ENCODE measurements at regions not wholly inside any gene's neighbourhood (a gene's known extent, or its start where the extent isn't known, plus 50 kb on each side); places are given as distances from the start of the nearest gene placed in this dataset.

DNA sequence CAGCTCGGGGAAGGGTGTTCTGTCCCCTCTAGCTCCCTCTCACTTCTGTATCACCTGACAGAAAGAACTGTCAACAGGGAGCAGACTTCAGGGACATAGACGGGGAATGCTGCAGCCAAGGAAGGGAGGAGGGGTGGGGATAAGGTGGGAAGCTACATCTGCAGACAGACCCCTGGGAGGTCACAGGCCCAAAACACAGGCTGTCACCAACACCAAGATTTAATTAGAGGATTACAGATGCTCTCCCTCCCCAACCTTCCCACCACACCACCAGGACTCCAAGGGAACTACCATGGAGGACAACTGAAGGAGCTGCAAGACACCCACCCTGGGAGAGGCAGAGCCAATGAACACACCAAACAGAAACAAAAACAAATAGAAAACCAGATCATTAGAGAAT is 425.2 kb upstream of the VSTM2A start:
- Histone ChIP-seq H3K4me3 (ENCODE audit: low read length) (no peak overlapping the region), H3K36me3 (ENCODE audit: control insufficient read depth, insufficient read depth, low read length, severe bottlenecking) (no peaks in the 10 kb centered on the region), H3K9me3 (ENCODE audit: control insufficient read depth, low read length) (no peaks in the 10 kb centered on the region), H3K9ac (ENCODE audit: low read length) (no peak overlapping the region), H3K27me3 (replicated peaks; ENCODE audit: control insufficient read depth, insufficient read depth, low read length) (no peaks in the 10 kb centered on the region), H3K4me1 (ENCODE audit: control insufficient read depth, insufficient read depth, low read length) (no peaks in the 10 kb centered on the region)
- no peak for DNase-seq (ENCODE audit: low read depth)

DNA sequence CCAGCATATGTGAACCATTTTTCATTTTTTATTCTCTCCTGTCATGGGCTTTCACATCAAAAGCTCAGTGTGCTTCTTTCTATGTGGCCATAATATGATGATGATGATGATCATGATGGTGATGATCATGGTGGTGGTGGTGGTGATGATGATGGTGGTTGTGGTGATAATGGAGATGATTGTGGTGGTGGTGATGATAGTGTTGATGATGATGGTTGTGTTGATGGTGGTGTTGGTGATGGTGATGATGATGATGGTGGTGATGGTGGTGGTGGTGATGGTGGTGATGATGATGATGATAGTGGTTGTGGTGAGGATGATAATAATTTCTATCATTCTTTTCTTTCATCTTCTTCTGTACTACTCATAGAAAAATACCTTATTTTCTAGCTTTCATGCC is 413.1 kb upstream of the VSTM2A start:
- Histone ChIP-seq H3K9me3 (ENCODE audit: control insufficient read depth, low read length) (peaks cover 2% of the 10 kb centered on the region), H3K4me3 (ENCODE audit: low read length) (no peak overlapping the region), H3K27me3 (replicated peaks; ENCODE audit: control insufficient read depth, insufficient read depth, low read length) (no peaks in the 10 kb centered on the region), H3K4me1 (ENCODE audit: control insufficient read depth, insufficient read depth, low read length) (no peaks in the 10 kb centered on the region), H3K9ac (ENCODE audit: low read length) (no peak overlapping the region), H3K36me3 (ENCODE audit: control insufficient read depth, insufficient read depth, low read length, severe bottlenecking) (no peaks in the 10 kb centered on the region)
- no peak for DNase-seq (ENCODE audit: low read depth)

DNA sequence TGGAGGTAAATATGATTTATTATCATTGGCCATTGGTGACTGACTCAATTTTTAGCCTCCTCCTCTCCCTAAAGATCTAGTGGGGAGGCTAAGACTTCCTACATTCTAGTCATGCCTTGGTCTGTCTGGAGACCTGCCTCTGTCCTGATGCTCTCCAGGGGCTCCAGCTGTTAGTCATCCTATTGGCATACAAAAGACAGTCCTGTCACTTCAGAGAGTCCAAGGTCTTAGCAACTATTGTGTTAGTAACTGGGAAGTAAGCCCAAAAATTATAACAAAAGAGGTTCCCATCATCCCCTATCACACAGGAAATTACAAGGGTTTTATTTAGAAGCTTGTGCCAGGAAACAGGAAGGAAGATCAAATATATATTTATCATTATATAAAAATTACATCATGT is 400.6 kb upstream of the VSTM2A start:
- no peaks in the 10 kb centered on the region for H3K27me3 ChIP-seq (replicated peaks; ENCODE audit: control insufficient read depth, insufficient read depth, low read length)
- H3K4me1 ChIP-seq (ENCODE audit: control insufficient read depth, insufficient read depth, low read length): no peaks in the 10 kb centered on the region
- no peak overlapping the region for H3K4me3 ChIP-seq (ENCODE audit: low read length)
- H3K36me3 ChIP-seq (ENCODE audit: control insufficient read depth, insufficient read depth, low read length, severe bottlenecking): no peaks in the 10 kb centered on the region
- DNase-seq (ENCODE audit: low read depth): no peak
- peaks cover 6% of the 10 kb centered on the region for H3K9me3 ChIP-seq (ENCODE audit: control insufficient read depth, low read length)
- no peak overlapping the region for H3K9ac ChIP-seq (ENCODE audit: low read length)

DNA sequence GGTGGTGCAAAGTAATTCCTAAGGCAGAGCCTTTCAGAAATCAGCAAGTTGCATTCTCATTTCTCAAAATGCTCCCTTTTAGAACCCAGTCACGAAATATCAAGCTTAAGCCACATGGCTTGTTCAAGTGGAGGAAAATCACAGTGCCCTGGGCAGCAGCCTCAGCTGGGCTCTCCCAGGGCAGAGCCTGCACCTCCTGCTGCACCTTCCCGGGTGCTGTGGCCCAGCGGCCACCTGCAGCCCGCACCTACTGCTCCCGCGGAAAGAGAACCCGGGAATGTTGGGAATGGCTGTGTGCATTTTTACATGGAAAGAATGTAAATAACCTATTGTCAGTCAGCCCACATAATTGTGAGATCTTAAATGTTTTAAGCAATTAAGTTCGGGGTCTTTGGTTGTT is 396.5 kb upstream of the VSTM2A start:
- Histone ChIP-seq H3K9me3 (ENCODE audit: control insufficient read depth, low read length) (peaks cover 6% of the 10 kb centered on the region), H3K4me1 (ENCODE audit: control insufficient read depth, insufficient read depth, low read length) (no peaks in the 10 kb centered on the region), H3K4me3 (ENCODE audit: low read length) (no peak overlapping the region), H3K27me3 (replicated peaks; ENCODE audit: control insufficient read depth, insufficient read depth, low read length) (no peaks in the 10 kb centered on the region), H3K36me3 (ENCODE audit: control insufficient read depth, insufficient read depth, low read length, severe bottlenecking) (no peaks in the 10 kb centered on the region), H3K9ac (ENCODE audit: low read length) (no peak overlapping the region)
- DNase-seq (ENCODE audit: low read depth): no peak

GRCh38 chr7:54153462-54153861 is 388.7 kb upstream of the VSTM2A start:
- no peaks in the 10 kb centered on the region for H3K9me3 ChIP-seq (ENCODE audit: control insufficient read depth, low read length)
- DNase-seq (ENCODE audit: low read depth): no peak

DNA sequence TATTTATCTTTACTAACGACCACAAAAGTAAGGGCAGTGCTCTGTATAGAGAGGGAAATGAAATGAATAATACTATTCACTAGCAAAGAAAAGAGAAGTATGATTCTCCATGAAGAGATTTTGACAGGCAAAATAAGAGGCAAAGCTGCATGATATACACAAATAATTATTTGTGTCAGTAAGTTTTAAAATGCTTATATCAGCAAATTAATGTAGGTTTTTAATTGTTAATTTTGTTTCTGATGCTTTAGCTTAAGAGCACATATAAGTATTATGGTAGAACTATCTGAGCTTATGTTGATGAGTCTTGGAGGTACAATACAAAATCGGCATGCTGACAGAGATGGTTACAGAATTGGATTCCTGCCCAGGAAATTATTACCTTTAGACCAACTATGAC is 383.1 kb upstream of the VSTM2A start:
- Histone ChIP-seq H3K4me3 (ENCODE audit: low read length) (no peak overlapping the region), H3K9me3 (ENCODE audit: control insufficient read depth, low read length) (no peaks in the 10 kb centered on the region), H3K9ac (ENCODE audit: low read length) (no peak overlapping the region), H3K36me3 (ENCODE audit: control insufficient read depth, insufficient read depth, low read length, severe bottlenecking) (no peaks in the 10 kb centered on the region), H3K27me3 (replicated peaks; ENCODE audit: control insufficient read depth, insufficient read depth, low read length) (no peaks in the 10 kb centered on the region), H3K4me1 (ENCODE audit: control insufficient read depth, insufficient read depth, low read length) (no peaks in the 10 kb centered on the region)
- no peak for DNase-seq (ENCODE audit: low read depth)

More at GRCh38 chr7:54153462-54153861, 388.7 kb upstream of the VSTM2A start:
- no peaks in the 10 kb centered on the region for H3K36me3 ChIP-seq (ENCODE audit: control insufficient read depth, insufficient read depth, low read length, severe bottlenecking)
- no peaks in the 10 kb centered on the region for H3K4me1 ChIP-seq (ENCODE audit: control insufficient read depth, insufficient read depth, low read length)
- H3K4me3 ChIP-seq (ENCODE audit: low read length): no peak overlapping the region
- no peak overlapping the region for H3K9ac ChIP-seq (ENCODE audit: low read length)
- H3K27me3 ChIP-seq (replicated peaks; ENCODE audit: control insufficient read depth, insufficient read depth, low read length): no peaks in the 10 kb centered on the region

GRCh38 chr7:54161621-54162020 is 380.6 kb upstream of the VSTM2A start:
- H3K4me1 ChIP-seq (ENCODE audit: control insufficient read depth, insufficient read depth, low read length): no peaks in the 10 kb centered on the region
- DNase-seq (ENCODE audit: low read depth): no peak
- H3K9ac ChIP-seq (ENCODE audit: low read length): no peak overlapping the region
- no peaks in the 10 kb centered on the region for H3K9me3 ChIP-seq (ENCODE audit: control insufficient read depth, low read length)
- H3K27me3 ChIP-seq (replicated peaks; ENCODE audit: control insufficient read depth, insufficient read depth, low read length): no peaks in the 10 kb centered on the region
- H3K4me3 ChIP-seq (ENCODE audit: low read length): no peak overlapping the region
- no peaks in the 10 kb centered on the region for H3K36me3 ChIP-seq (ENCODE audit: control insufficient read depth, insufficient read depth, low read length, severe bottlenecking)

DNA sequence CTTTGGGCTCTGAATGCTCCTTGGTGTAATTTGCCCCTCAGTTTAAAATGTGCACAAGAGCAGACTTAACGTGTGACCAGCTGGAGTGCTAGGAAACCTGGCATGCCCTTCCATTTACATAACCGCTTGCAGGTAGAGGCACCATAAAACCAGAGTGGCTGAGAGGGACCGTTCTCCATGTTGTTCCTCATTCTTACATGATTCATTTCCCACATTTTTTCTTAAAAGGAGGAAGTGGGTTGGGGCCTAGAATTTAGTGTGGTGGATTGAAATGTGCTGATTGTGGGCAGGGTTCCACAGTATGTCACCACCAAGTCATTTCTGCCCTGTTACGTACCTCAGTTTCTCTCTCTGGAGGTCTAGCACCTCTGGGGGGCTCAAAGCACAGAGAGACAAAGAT is 375.8 kb upstream of the VSTM2A start:
- Histone ChIP-seq H3K27me3 (replicated peaks; ENCODE audit: control insufficient read depth, insufficient read depth, low read length) (no peaks in the 10 kb centered on the region), H3K9me3 (ENCODE audit: control insufficient read depth, low read length) (no peaks in the 10 kb centered on the region), H3K9ac (ENCODE audit: low read length) (no peak overlapping the region), H3K36me3 (ENCODE audit: control insufficient read depth, insufficient read depth, low read length, severe bottlenecking) (no peaks in the 10 kb centered on the region), H3K4me3 (ENCODE audit: low read length) (no peak overlapping the region), H3K4me1 (ENCODE audit: control insufficient read depth, insufficient read depth, low read length) (no peaks in the 10 kb centered on the region)
- DNase-seq (ENCODE audit: low read depth): no peak

- no peaks in the 10 kb centered on the region for H3K36me3 ChIP-seq (ENCODE audit: control insufficient read depth, insufficient read depth, low read length, severe bottlenecking)
- no peak overlapping the region for H3K9ac ChIP-seq (ENCODE audit: low read length)
- H3K4me3 ChIP-seq (ENCODE audit: low read length): no peak overlapping the region
- no peaks in the 10 kb centered on the region for H3K27me3 ChIP-seq (replicated peaks; ENCODE audit: control insufficient read depth, insufficient read depth, low read length)
- no peaks in the 10 kb centered on the region for H3K9me3 ChIP-seq (ENCODE audit: control insufficient read depth, low read length)
- H3K4me1 ChIP-seq (ENCODE audit: control insufficient read depth, insufficient read depth, low read length): no peaks in the 10 kb centered on the region
- no peak for DNase-seq (ENCODE audit: low read depth)
These were observed 362.7 kb upstream of the VSTM2A start for GRCh38 chr7:54179321-54180029.

DNA sequence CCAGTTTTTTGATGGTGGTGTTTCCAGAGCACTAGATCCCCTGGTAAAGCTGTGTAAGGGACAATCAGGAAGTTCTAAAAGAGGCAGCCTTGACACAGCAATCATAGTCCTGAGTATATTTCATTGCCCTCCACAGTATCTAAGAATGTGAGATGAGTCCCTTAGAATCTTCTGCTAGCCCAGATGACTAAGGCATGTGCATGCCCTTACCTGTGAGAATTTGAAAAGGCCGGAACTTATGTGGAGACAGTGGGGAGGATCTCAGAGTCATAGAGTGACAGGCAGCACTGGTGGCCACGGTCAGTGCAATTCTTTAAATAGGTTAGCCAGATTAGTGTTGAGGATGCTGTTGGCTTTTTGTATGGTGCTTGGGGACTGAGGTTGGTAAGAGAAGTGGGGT is 361.4 kb upstream of the VSTM2A start:
- no peak for DNase-seq (ENCODE audit: low read depth)
- H3K9ac ChIP-seq (ENCODE audit: low read length): no peak overlapping the region
- H3K4me1 ChIP-seq (ENCODE audit: control insufficient read depth, insufficient read depth, low read length): no peaks in the 10 kb centered on the region
- H3K4me3 ChIP-seq (ENCODE audit: low read length): no peak overlapping the region
- no peaks in the 10 kb centered on the region for H3K36me3 ChIP-seq (ENCODE audit: control insufficient read depth, insufficient read depth, low read length, severe bottlenecking)
- no peaks in the 10 kb centered on the region for H3K27me3 ChIP-seq (replicated peaks; ENCODE audit: control insufficient read depth, insufficient read depth, low read length)
- no peaks in the 10 kb centered on the region for H3K9me3 ChIP-seq (ENCODE audit: control insufficient read depth, low read length)

GRCh38 chr7:54183055-54183454 is 359.1 kb upstream of the VSTM2A start:
- Histone ChIP-seq H3K4me3 (ENCODE audit: low read length) (no peak overlapping the region), H3K4me1 (ENCODE audit: control insufficient read depth, insufficient read depth, low read length) (no peaks in the 10 kb centered on the region), H3K9me3 (ENCODE audit: control insufficient read depth, low read length) (no peaks in the 10 kb centered on the region), H3K9ac (ENCODE audit: low read length) (no peak overlapping the region), H3K36me3 (ENCODE audit: control insufficient read depth, insufficient read depth, low read length, severe bottlenecking) (no peaks in the 10 kb centered on the region), H3K27me3 (replicated peaks; ENCODE audit: control insufficient read depth, insufficient read depth, low read length) (no peaks in the 10 kb centered on the region)
- no peak for DNase-seq (ENCODE audit: low read depth)

DNA sequence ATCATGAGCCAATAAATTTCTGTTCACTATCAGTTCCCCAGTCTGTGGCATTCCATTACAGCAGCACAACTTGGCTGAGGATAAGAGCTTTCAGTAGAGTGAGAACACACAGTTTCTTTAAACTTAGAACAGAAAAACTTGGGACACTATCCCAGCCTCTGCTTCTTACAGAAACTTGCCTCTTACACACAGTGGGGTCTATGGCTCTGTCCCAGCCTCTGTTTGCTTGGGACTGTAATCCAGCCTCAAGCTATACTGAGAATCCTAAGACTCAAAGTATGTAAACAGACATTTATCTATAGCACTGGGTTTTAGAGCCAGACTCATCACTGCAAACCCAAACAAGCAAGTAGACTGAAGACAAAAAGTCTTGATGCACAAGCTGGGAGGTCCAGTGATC is 355.8 kb upstream of the VSTM2A start:
- peaks cover 3% of the 10 kb centered on the region for H3K9me3 ChIP-seq (ENCODE audit: control insufficient read depth, low read length)
- H3K9ac ChIP-seq (ENCODE audit: low read length): no peak overlapping the region
- H3K36me3 ChIP-seq (ENCODE audit: control insufficient read depth, insufficient read depth, low read length, severe bottlenecking): no peaks in the 10 kb centered on the region
- H3K27me3 ChIP-seq (replicated peaks; ENCODE audit: control insufficient read depth, insufficient read depth, low read length): no peaks in the 10 kb centered on the region
- no peak overlapping the region for H3K4me3 ChIP-seq (ENCODE audit: low read length)
- no peak for DNase-seq (ENCODE audit: low read depth)
- no peaks in the 10 kb centered on the region for H3K4me1 ChIP-seq (ENCODE audit: control insufficient read depth, insufficient read depth, low read length)
